IMR-90 (cell line): ENCODE measurements at regions not wholly inside any gene's neighbourhood (a gene's known extent, or its start where the extent isn't known, plus 50 kb on each side); places are given as distances from the start of the nearest gene placed in this dataset.

Source experiments
- BHLHE40 ChIP-seq: fragments of 150-350 bp; IDR thresholded peaks from 2 replicates; pipeline ENCODE4 v1.6.1; 2016; ENCODE audit warnings: mild to moderate bottlenecking, low read depth, low read length
- FOS ChIP-seq: fragments of 150-350 bp; IDR thresholded peaks from 2 replicates; pipeline ENCODE4 v1.6.1; 2016; ENCODE audit warnings: low read depth, low read length
- MAFK ChIP-seq: IDR thresholded peaks from 2 replicates; pipeline ENCODE4 v1.6.1; 2012; ENCODE audit warnings: low read depth, low read length, improper control_type of control experiment
- MAZ ChIP-seq: IDR thresholded peaks from 2 replicates; pipeline ENCODE4 v1.6.1; 2012; ENCODE audit warnings: low read depth, mild to moderate bottlenecking, low read length, improper control_type of control experiment, moderate library complexity, borderline replicate concordance
- NFE2L2 ChIP-seq: fragments of 150-350 bp; IDR thresholded peaks from 2 replicates; pipeline ENCODE4 v1.6.1; 2016; ENCODE audit warnings: low read depth, mild to moderate bottlenecking, low read length
- POLR2A ChIP-seq: IDR thresholded peaks from 2 replicates; pipeline ENCODE4 v1.6.1; 2012; ENCODE audit warnings: mild to moderate bottlenecking, low read depth, low read length
- RAD21 ChIP-seq: IDR thresholded peaks from 2 replicates; pipeline ENCODE4 v1.6.1; 2012; ENCODE audit warnings: low read length, improper control_type of control experiment
- RCOR1 ChIP-seq: IDR thresholded peaks from 2 replicates; pipeline ENCODE4 v1.6.1; 2012; ENCODE audit warnings: mild to moderate bottlenecking, low read length, improper control_type of control experiment; ENCODE audit not compliant: insufficient replicate concordance
- RFX5 ChIP-seq: IDR thresholded peaks from 2 replicates; pipeline ENCODE4 v1.8.0; 2012; ENCODE audit warnings: low read depth, mild to moderate bottlenecking, low read length, moderate library complexity
- SMC3 ChIP-seq: fragments of 150-350 bp; IDR thresholded peaks from 2 replicates; pipeline ENCODE4 v1.6.1; 2016; ENCODE audit warnings: low read depth, mild to moderate bottlenecking, antibody characterized with exemption, low read length, moderate library complexity
- TF ChIP-seq, protein P1 (sequence below): conservative IDR thresholded peaks from 2 replicates; pipeline ENCODE4 v1.5.1; 2012; ENCODE audit warnings: mild to moderate bottlenecking, low read depth, low read length, improper control_type of control experiment
- TF ChIP-seq, protein P2 (sequence below): fragments of 150-350 bp; IDR thresholded peaks from 2 replicates; pipeline ENCODE4 v1.6.1; 2016; ENCODE audit warnings: low read depth, mild to moderate bottlenecking, low read length, moderate library complexity, borderline replicate concordance

DNA sequence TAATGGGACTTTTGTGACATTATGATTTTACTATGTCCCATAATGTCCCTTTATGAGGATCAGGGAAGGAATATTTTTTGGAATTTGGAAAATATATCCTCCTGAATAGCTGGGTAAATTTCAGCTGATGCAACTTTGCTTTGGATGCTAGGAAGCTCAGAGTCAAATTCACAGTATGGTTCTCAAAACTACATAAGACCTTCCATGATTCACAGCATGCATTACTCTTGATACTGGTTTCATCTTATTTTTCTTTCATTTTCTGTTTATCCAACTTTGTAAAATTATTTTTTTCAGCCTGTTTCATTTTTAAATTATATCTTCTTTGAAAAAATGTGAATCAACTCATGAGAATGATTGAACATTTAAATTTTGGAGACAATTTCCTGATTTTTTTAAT is 160.2 kb downstream of the ATP6V1G3 start:
- TF ChIP-seq, protein P1, sequence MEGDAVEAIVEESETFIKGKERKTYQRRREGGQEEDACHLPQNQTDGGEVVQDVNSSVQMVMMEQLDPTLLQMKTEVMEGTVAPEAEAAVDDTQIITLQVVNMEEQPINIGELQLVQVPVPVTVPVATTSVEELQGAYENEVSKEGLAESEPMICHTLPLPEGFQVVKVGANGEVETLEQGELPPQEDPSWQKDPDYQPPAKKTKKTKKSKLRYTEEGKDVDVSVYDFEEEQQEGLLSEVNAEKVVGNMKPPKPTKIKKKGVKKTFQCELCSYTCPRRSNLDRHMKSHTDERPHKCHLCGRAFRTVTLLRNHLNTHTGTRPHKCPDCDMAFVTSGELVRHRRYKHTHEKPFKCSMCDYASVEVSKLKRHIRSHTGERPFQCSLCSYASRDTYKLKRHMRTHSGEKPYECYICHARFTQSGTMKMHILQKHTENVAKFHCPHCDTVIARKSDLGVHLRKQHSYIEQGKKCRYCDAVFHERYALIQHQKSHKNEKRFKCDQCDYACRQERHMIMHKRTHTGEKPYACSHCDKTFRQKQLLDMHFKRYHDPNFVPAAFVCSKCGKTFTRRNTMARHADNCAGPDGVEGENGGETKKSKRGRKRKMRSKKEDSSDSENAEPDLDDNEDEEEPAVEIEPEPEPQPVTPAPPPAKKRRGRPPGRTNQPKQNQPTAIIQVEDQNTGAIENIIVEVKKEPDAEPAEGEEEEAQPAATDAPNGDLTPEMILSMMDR = no peak
- no peak for TF ChIP-seq MAFK
- TF ChIP-seq RAD21 = no peak
- TF ChIP-seq, protein P2, sequence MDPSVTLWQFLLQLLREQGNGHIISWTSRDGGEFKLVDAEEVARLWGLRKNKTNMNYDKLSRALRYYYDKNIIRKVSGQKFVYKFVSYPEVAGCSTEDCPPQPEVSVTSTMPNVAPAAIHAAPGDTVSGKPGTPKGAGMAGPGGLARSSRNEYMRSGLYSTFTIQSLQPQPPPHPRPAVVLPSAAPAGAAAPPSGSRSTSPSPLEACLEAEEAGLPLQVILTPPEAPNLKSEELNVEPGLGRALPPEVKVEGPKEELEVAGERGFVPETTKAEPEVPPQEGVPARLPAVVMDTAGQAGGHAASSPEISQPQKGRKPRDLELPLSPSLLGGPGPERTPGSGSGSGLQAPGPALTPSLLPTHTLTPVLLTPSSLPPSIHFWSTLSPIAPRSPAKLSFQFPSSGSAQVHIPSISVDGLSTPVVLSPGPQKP = no peak
- no peak for TF ChIP-seq NFE2L2
- TF ChIP-seq MAZ = no peak
- no peak for TF ChIP-seq FOS
- no peak for TF ChIP-seq POLR2A
- TF ChIP-seq BHLHE40 = no peak
- no peak for TF ChIP-seq RFX5
- no peak for TF ChIP-seq SMC3
- TF ChIP-seq RCOR1 = no peak
